Natural killer cell treated with Interleukin-12 subunit alpha and Interleukin-12 subunit beta and Interleukin-15 and Interleukin-18, amount 100 ng/mL, for 72 hours (primary cell): ENCODE measurements at regions not wholly inside any gene's neighbourhood (a gene's known extent, or its start where the extent isn't known, plus 50 kb on each side); places are given as distances from the start of the nearest gene placed in this dataset.

Experiments
- ATAC-seq, 2 donors: fragments of 150-1000 bp; cut with Tn5 transposase in 1 of 2; sonication (Bioruptor Pico), chemical (Tn5 transposase) in 1 of 2; 2 replicates each; pipeline ENCODE4 v1.10.0; 2021
- DNase-seq: peaks from one replicate; pipeline ENCODE4 v3.0.0; 2022; ENCODE audit warnings: low spot score
- H3K27ac Mint-ChIP-seq, 2 donors: 1 replicate in 1 of 2; 2 replicates in 1 of 2; pipeline ENCODE4 v1.8.0; 2022; ENCODE audit warnings: mixed read lengths in 2 of 2, mild to moderate bottlenecking in 1 of 2, moderate library complexity in 1 of 2
- H3K27me3 Mint-ChIP-seq, 2 donors: 1 replicate in 1 of 2; 2 replicates in 1 of 2; pipeline ENCODE4 v1.8.0; 2022; ENCODE audit warnings: mixed read lengths in 2 of 2
- H3K36me3 Mint-ChIP-seq: one replicate; pipeline ENCODE4 v1.8.0; 2022; ENCODE audit warnings: mixed read lengths
- H3K4me1 Mint-ChIP-seq, 2 donors: 1 replicate in 1 of 2; 2 replicates in 1 of 2; pipeline ENCODE4 v1.8.0; 2022; ENCODE audit warnings: low read depth in 2 of 2, mixed read lengths in 2 of 2, mild to moderate bottlenecking in 1 of 2
- H3K4me3 Mint-ChIP-seq: one replicate; pipeline ENCODE4 v1.8.0; 2022; ENCODE audit warnings: mixed read lengths
- H3K9me3 Mint-ChIP-seq: 2 replicates; pipeline ENCODE4 v1.8.0; 2022; ENCODE audit warnings: mixed read lengths

DNA sequence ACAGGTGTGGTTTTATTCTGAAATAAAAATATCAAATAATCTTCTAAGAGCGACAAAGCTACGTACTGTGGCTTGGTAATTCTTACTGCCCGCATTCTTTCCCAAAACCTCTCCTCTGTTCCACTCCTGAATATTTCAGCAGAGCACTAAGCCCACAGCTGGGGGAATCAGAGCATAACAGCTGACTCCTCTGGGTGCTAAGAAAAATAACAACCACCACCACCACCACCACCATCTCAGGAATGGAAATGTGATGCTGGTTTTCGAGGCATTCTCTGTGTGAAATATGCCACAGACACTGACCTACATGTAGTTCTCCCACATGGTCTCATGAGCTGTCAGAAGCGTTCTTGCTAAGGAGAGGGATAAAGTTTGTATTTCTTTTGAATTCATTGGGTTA lies 183.7 kb downstream of the BMP4 start:
- H3K4me1 Mint-ChIP-seq, result no peaks in the 10 kb centered on the region
- no peak for ATAC-seq
- H3K27me3 Mint-ChIP-seq, result no peaks in the 10 kb centered on the region
- no peak overlapping the region for H3K27ac Mint-ChIP-seq
- H3K4me3 Mint-ChIP-seq, result no peak overlapping the region
- DNase-seq, result no peak
- H3K36me3 Mint-ChIP-seq, result no peaks in the 10 kb centered on the region
- peaks cover 9% of the 10 kb centered on the region for H3K9me3 Mint-ChIP-seq

DNA sequence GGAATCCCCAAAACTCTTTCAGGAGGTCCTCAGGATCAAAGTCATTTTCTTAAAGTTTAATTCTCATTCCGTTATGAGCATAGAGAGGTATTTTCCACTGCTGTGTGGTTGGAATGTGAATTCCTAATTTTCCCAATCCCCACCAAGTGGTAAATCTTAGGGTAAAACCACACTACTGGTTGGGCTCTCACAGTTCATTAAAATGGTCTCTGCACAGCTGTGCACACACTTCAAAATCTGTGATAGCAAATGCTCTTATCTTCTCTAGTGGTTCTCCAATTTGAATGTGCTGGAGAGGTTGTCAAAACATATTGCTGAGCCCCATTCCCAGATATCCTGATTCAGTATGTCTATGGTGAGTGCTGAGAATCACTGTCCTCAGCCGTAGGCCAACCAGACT lies 189.1 kb downstream of the BMP4 start:
- Mint-ChIP-seq H3K27ac (no peak overlapping the region), H3K4me3 (no peak overlapping the region), H3K27me3 (no peaks in the 10 kb centered on the region), H3K36me3 (no peaks in the 10 kb centered on the region), H3K9me3 (peaks cover 9% of the 10 kb centered on the region), H3K4me1 (no peaks in the 10 kb centered on the region)
- DNase-seq (no peak), ATAC-seq (no peak)

DNA sequence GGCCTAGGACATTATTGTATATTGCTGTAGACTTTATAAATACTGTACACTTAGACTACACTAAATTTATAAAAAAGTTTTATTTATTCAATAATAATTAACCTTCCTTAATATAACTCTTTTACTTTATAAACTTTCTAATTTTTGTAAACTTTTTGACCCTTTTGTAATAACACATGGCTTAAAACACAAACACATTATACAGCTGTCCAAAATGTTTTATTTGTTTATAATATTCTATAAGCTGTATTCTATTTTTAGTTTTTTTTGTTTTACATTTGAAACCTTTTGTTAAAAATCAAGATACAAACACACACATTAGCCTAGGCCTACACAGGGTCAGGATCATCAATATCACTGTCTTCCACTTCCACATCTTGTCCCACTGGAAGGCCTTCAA lies 190.0 kb downstream of the BMP4 start:
- Mint-ChIP-seq H3K27me3 (no peaks in the 10 kb centered on the region), H3K36me3 (no peaks in the 10 kb centered on the region), H3K27ac (no peak overlapping the region), H3K4me3 (no peak overlapping the region), H3K9me3 (peaks cover 11% of the 10 kb centered on the region), H3K4me1 (no peaks in the 10 kb centered on the region)
- no peak for DNase-seq
- ATAC-seq, result no peak

DNA sequence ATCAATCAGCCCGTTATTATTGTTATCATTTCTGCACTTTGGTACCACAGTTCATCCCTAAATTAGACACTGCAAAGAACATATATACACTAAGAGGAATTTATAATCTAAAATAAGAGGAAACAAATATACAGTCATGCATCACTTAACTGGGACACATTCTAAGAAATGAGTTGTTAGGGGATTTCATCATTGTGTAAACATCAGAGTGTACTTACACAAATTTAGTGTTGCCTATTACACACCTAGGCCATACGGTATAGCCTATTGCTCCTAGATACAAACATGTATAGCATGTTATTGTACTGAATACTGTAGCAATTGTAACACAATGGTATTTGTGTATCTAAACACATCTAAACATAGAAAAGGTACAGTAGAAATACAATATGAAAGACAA lies 190.5 kb downstream of the BMP4 start:
- no peaks in the 10 kb centered on the region for H3K27me3 Mint-ChIP-seq
- ATAC-seq (no peak), DNase-seq (no peak)
- H3K36me3 Mint-ChIP-seq, result no peaks in the 10 kb centered on the region
- H3K27ac Mint-ChIP-seq, result no peak overlapping the region
- H3K4me1 Mint-ChIP-seq, result no peaks in the 10 kb centered on the region
- peaks cover 16% of the 10 kb centered on the region for H3K9me3 Mint-ChIP-seq
- no peak overlapping the region for H3K4me3 Mint-ChIP-seq

DNA sequence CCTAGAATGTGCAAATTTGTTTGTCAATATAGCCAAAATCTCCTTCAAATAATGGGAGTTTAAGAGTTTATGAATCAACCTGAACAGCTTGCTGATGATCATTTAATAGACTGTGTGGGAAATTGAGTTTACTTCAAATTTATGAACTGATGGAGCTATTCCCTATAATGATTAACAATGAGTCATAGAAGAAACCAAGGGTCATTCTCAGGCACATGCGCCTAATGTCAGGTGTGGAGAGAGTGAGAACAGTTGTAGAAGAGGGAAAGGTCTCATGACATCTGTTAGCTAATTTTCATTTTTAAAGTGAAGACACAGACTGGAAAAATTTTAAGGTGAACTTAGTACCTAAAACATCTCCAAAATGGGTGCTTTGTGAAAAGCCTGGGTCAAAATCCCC lies 191.8 kb downstream of the BMP4 start:
- no peaks in the 10 kb centered on the region for H3K36me3 Mint-ChIP-seq

DNA sequence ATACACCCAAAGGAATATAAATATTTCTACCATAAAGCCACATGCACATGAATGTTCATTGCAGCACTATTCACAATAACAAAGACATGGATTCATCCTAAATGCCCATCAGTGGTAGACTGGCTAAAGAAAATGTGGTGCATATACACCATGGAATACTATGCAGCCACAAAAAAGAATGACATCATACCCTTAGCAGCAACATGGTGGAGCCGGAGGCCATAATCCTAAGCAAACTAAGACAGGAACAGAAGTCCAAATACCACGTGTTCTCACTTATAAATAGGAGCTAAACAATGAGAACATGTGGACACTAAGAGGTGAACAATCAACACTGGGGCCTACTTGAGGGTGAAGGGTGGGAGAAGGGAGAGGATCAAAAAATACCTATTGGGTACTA lies 198.5 kb downstream of the BMP4 start:
- Mint-ChIP-seq H3K27me3 (no peaks in the 10 kb centered on the region), H3K9me3 (peaks cover 11% of the 10 kb centered on the region), H3K4me3 (no peak overlapping the region), H3K27ac (no peak overlapping the region), H3K4me1 (no peaks in the 10 kb centered on the region), H3K36me3 (peaks cover 5% of the 10 kb centered on the region)
- ATAC-seq (no peak), DNase-seq (no peak)

More for the DNA sequence above, 191.8 kb downstream of the BMP4 start:
- no peaks in the 10 kb centered on the region for H3K4me1 Mint-ChIP-seq
- peaks cover 16% of the 10 kb centered on the region for H3K9me3 Mint-ChIP-seq
- H3K4me3 Mint-ChIP-seq, result no peak overlapping the region
- no peaks in the 10 kb centered on the region for H3K27me3 Mint-ChIP-seq
- ATAC-seq (no peak), DNase-seq (no peak)
- no peak overlapping the region for H3K27ac Mint-ChIP-seq

DNA sequence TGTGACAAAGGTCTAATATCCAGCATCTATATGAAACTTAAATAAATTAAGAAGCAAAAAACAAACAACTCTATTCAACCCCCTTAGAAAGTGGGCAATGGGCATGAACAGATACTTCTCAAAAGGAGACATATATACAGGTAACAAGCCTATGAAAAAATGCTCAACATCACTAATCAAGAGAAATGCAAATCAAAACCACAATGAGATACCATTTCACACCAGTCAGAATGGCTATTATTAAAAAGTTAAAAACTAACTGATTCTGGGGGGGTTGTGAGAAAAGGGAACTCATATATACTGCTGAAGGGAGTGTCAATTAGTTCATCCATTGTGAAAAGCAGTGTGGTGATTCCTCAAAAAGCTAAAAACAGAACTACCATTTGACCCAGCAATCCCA lies 198.9 kb downstream of the BMP4 start:
- DNase-seq (no peak), ATAC-seq (no peak)
- Mint-ChIP-seq H3K27ac (no peak overlapping the region), H3K4me3 (no peak overlapping the region), H3K4me1 (no peaks in the 10 kb centered on the region), H3K36me3 (peaks cover 5% of the 10 kb centered on the region), H3K27me3 (no peaks in the 10 kb centered on the region), H3K9me3 (peaks cover 14% of the 10 kb centered on the region)

DNA sequence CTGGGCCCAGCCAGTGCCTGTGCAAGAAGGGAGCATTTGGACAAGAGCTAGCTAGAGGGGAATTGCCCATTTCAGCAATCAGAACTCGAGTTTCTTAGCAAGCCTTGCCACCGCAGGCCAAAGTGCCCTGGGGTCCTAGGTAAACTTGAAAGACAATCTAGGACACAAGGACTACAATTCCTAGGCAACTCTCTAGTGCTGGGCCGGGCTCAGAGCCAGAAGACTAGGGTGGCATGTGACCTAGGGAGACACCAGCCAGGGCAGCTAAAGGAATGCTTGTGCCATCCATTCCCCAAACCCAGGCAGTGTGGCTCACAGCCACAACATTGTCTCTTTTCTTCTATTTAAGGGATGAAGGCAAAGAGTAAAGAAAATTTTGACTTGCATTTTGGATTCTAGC lies 205.0 kb downstream of the BMP4 start:
- DNase-seq (no peak), ATAC-seq (no peak)
- Mint-ChIP-seq H3K4me1 (no peaks in the 10 kb centered on the region), H3K27ac (no peak overlapping the region), H3K4me3 (no peak overlapping the region), H3K36me3 (no peaks in the 10 kb centered on the region), H3K9me3 (peaks cover 7% of the 10 kb centered on the region), H3K27me3 (no peaks in the 10 kb centered on the region)

DNA sequence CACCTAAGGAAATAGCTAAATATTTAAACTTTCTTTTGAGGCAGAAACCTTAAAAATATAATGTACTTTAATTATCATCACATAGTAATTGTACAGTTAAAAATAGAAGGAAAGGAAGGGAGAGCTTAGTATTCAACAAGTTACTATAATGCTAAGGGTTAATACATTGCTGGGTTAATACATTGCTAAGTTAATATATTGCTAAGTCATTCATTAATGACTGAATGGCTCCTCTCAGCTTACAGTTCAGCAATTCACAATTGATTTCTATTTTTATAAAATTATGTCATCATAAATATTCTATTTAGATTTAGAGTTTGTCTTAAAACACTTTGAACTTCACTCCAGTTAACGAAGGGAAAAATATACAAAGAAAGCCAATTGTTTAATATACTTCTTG lies 207.9 kb downstream of the BMP4 start:
- Mint-ChIP-seq H3K4me3 (no peak overlapping the region), H3K9me3 (peaks cover 3% of the 10 kb centered on the region), H3K36me3 (no peaks in the 10 kb centered on the region), H3K4me1 (no peaks in the 10 kb centered on the region), H3K27ac (no peak overlapping the region), H3K27me3 (no peaks in the 10 kb centered on the region)
- ATAC-seq (no peak), DNase-seq (no peak)

DNA sequence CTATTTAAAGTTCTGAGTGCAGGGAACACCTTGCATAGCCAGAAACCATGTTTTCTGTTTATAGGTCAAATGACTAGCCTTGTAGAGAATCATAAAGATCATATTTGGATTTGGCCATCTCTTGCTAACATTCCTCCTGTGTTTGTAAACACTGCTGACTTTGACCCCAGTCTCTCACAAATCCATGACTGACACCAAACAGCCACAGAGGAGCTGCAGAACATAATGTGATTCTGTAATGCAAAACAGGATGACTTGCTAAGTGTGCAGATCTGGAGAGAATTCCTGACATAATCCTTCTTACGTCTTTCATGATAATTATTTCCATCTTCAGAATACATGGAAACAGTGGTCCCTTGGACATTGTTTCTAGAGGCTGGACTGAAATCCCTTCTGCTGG lies 211.8 kb downstream of the BMP4 start:
- DNase-seq (no peak), ATAC-seq (no peak)
- H3K36me3 Mint-ChIP-seq, result no peaks in the 10 kb centered on the region
- no peaks in the 10 kb centered on the region for H3K4me1 Mint-ChIP-seq
- H3K27ac Mint-ChIP-seq, result no peak overlapping the region
- H3K4me3 Mint-ChIP-seq, result no peak overlapping the region
- no peaks in the 10 kb centered on the region for H3K27me3 Mint-ChIP-seq
- H3K9me3 Mint-ChIP-seq, result no peaks in the 10 kb centered on the region

DNA sequence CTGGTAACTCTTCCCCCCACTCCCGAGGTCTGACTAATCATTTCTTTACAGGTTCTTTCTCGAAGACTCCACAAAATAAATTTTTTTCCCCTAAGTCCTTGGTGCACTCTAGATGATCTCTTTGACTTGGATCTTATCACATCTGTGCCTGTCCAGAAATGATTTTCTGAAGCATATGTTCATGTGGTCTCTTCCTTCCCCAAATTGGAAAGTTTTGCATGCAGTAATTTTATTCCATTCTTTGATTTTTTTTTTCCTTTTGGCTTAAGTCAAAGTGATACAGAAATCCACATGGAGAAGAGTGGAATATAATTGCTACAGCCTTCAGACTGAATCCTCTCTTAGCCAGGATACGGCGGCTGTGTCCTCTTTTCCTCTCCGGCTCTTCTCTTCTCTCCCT lies 213.3 kb downstream of the BMP4 start:
- no peaks in the 10 kb centered on the region for H3K9me3 Mint-ChIP-seq
- DNase-seq (no peak), ATAC-seq (no peak)
- H3K4me1 Mint-ChIP-seq, result no peaks in the 10 kb centered on the region
- no peaks in the 10 kb centered on the region for H3K27me3 Mint-ChIP-seq
- no peak overlapping the region for H3K4me3 Mint-ChIP-seq
- no peak overlapping the region for H3K27ac Mint-ChIP-seq
- no peaks in the 10 kb centered on the region for H3K36me3 Mint-ChIP-seq

DNA sequence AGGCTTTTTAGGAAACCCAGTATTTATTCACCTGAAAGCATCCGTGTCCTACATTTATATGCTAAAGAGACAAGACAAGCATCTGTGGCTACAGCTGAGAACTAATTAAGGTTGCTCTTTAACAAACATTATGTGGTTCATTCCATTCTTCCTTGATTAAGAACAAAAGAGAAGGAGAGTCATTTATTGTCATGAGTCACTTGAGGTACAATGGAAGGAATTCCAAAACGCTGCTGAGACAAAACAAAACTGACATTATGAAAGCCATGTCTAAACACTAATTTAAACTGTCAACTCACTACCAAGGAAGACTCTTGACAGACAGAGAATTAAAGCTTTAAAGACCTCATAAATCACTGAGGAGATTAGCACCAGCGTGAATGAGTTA lies 214.4 kb downstream of the BMP4 start:
- H3K9me3 Mint-ChIP-seq, result peaks cover 2% of the 10 kb centered on the region
- ATAC-seq, result no peak
- no peaks in the 10 kb centered on the region for H3K4me1 Mint-ChIP-seq
- H3K36me3 Mint-ChIP-seq, result no peaks in the 10 kb centered on the region
- H3K27me3 Mint-ChIP-seq, result no peaks in the 10 kb centered on the region
- no peak for DNase-seq
- H3K27ac Mint-ChIP-seq, result no peak overlapping the region
- H3K4me3 Mint-ChIP-seq, result no peak overlapping the region

DNA sequence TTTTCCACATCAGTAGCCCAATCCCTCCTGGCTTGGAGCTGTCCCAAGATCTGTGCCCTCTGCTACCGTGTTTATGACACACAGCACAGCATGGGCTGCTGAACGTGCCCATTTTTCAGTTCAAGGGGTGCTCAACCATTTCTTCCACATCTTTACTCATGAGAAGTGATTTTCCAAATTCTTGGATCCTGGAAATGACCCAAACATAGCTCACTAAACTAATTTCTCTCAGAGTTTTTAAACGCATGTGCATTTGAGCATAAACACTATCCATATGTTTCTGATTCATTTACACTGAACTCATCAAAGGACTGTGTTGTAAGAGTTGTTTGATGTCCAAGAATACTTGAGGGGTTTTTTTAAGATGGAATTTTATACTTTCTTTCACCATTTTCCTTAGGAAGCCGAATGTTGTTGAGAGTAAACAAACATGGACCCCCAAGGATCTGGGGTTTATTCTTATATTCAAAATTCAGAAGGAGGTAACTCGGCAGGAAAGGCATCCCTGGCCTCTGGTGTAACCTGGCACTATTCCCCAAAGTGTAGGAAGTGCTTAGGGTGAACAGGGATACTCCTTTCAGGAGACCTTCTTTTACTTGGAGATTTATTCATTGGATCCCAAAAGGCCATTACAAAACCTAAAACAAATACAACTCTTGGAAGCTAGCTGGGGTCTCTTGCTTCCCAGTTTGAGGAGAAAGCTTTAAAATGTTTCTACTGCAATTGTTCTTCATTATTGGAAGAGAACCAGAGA lies 215.0 kb downstream of the BMP4 start:
- no peak for ATAC-seq
- no peaks in the 10 kb centered on the region for H3K4me1 Mint-ChIP-seq
- no peaks in the 10 kb centered on the region for H3K36me3 Mint-ChIP-seq
- no peak overlapping the region for H3K4me3 Mint-ChIP-seq
- no peaks in the 10 kb centered on the region for H3K27me3 Mint-ChIP-seq
- DNase-seq, result no peak
- H3K27ac Mint-ChIP-seq, result no peak overlapping the region
- H3K9me3 Mint-ChIP-seq, result peaks cover 3% of the 10 kb centered on the region

DNA sequence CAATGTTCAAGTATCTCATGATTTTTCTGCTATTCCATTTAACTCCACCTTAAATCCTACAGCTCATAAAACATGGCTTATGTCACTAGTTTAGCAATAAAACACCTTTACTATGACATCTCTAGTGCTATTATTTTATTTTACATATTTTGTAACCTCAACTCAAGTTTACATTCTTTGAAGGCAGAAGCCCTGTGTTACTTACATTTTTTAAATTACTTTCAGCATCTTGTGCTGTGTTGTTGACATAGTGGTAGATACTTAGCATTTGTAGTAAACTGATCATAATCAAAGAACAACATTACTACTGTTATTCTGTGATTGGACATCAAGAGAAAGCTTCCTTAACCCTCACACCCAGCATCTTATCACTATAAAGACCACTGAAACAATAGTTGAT lies 216.1 kb downstream of the BMP4 start:
- DNase-seq, result no peak
- Mint-ChIP-seq H3K27me3 (no peaks in the 10 kb centered on the region), H3K27ac (no peak overlapping the region), H3K9me3 (peaks cover 3% of the 10 kb centered on the region), H3K36me3 (no peaks in the 10 kb centered on the region), H3K4me3 (no peak overlapping the region), H3K4me1 (no peaks in the 10 kb centered on the region)
- no peak for ATAC-seq

DNA sequence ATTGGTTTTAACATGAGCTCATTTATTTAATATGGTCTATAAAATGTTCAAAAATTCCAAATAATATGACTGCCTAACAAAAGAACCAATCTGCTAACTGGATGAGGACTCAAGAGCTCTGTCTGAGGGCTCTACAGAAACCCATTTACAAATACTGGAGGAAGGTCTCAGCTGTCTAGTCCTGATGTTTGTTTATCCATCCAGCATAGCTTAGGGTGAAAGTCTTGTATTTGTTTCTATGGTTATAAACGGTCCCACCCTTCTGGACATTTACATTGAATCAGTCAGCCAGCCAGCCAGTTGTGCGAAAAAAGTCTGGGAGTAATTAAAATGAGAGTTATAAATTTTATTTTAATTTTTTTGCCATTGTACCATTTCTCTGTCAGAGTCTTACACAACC lies 220.7 kb downstream of the BMP4 start:
- Mint-ChIP-seq H3K4me3 (no peak overlapping the region), H3K27ac (no peak overlapping the region), H3K4me1 (no peaks in the 10 kb centered on the region), H3K36me3 (no peaks in the 10 kb centered on the region), H3K9me3 (peaks cover 9% of the 10 kb centered on the region), H3K27me3 (no peaks in the 10 kb centered on the region)
- DNase-seq (no peak), ATAC-seq (no peak)
